DMS 273 (cell line): ENCODE measurements at regions not wholly inside any gene's neighbourhood (a gene's known extent, or its start where the extent isn't known, plus 50 kb on each side); places are given as distances from the start of the nearest gene placed in this dataset.

Experiments used
- DNase-seq: peaks from one replicate; lab custom pipeline; 2025; ENCODE audit not compliant: unreplicated experiment; lab: John Stamatoyannopoulos, UW

DNA sequence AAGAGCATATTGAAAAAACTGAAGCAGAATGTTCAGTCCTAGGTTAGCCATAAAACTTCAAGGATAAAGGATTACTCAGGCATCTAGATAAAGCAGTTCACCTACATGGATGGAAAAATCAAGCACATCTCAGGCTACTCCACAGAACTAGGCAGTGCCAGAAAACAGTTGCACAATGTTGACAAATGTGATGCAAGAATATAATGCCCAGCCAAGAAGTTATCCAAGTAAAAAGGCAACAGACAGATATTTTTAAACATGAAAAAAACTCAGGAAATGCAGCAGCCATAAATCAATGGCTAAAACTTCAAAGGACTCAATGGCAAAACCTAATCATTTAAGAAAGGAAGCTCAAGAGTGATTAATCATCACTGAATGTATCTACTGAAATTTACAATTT lies 456.0 kb upstream of the FAM241A start:
- no peak for DNase-seq

- no peak for DNase-seq
Observed at GRCh38 chr4:111689731-111690130, 455.5 kb upstream of the FAM241A start.

GRCh38 chr4:111693758-111694157 lies 451.5 kb upstream of the FAM241A start:
- DNase-seq = no peak

- no peak for DNase-seq
Observed at GRCh38 chr4:111695677-111696076, 449.6 kb upstream of the FAM241A start.

DNA sequence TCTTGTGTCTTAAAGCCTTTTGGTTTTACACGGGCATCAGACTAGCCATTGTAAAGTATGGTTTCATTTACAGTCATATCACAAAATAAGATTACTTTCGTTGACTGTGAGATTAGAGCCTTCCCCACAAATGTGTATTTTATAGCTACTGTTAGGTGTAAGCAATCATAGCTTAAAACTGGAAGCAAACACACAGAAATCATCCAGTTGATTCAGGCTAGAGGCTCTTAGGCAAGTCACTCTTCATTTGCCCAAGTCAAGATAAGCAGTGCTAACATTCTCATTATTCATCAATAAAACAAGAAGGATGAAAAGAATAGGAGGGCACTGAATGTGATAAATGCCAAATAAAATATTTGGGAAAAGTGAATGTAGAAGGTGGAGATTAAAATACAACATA lies 448.7 kb upstream of the FAM241A start:
- no peak for DNase-seq

DNA sequence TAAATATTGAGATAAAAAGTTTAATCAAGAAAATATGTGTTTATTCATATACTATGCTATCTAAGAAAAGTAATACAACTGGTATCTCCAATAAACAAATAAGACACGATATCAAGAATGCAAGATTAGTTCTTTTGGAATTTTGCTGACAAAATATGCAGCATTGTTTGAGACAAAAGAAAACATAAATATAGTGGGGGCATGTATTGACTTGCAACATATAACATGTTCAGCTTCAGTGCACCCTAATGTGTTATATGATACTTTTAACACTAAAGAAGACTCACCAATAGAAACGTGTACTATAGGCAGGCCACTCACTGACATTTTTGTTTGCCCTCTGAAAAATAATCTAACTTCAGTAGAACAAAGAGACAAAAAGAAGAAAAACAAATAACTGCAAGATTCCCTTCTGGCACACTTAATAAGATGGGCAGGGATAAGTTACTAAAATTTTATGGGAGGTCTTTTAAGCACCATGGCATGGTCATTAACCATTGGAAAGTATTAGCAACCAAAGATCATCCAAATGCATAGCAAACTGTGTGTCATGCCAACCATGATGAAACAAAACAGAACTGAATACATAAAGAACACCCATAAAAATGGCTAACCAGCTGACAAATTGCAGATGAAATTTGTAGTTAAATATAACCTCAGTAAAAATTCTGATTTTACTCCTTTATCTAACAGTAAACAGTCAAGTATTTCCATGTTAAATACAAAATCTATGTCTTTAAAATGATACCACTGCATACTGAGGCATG lies 447.9 kb upstream of the FAM241A start:
- DNase-seq = no peak

GRCh38 chr4:111698361-111698760 lies 446.9 kb upstream of the FAM241A start:
- DNase-seq = no peak

DNA sequence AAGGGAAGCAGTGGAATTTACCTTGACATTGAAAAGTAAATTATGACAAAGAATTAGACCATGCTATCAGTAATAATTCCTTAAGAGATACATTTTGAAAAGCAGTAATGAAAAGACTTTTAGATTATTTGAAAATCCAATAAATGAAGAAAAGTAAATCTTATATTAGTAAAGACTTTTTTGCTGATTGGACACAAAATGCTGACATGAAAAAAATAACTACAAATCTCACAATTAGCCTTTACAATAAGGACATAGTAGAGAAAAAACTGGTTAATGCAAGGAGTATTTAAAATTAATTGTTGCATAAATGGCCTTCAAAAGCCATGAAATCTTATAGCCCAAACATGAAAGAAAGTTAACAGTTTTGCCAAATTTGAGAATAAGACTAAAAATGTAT lies 446.1 kb upstream of the FAM241A start:
- DNase-seq = no peak

DNA sequence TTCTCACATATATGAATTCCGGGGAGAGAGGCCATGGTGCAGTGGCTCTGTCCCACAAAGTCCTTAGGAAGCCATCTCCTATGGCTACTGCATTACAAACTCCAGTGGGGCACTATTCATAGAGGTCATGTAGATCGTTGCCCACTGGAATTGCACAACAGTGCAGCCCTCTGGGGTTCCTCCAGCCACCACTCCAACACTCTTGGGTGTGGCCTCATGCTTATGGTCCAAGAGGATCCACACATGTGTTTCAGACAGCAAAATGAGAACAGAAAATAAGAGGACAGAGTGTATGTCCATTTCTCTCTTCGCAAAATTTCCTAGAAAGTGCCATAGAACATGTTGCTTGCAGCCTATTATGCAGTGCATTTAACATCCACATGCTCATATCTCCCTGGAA lies 444.2 kb upstream of the FAM241A start:
- no peak for DNase-seq

- no peak for DNase-seq
Observed at GRCh38 chr4:111707491-111707890, 437.8 kb upstream of the FAM241A start.

DNA sequence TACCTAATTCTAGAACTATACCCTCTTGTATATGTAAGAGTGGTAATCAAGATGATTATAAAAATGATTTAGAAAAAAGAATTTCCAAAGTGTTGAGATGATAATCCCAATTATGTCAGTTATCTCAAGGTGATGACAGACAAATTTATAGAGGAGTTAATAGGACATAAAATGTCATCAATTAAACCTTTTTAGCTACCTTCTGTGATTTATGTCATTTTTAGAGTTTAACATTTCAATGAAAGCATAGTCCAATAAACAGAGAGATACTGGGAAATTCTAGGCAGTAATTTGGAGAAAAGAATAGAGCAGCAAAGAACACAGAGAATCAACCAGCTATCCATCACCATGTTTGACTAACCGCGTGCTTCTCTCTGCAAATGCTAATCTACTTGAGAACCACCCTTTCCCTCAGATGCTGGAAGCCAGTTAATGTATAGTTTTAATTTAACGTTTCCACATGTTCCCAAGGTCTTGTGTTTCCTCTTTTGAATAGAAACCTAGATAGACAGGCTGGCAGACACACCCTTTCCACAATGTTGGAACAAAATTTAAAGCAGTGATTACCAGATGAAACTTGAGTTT lies 433.1 kb upstream of the FAM241A start:
- no peak for DNase-seq

DNA sequence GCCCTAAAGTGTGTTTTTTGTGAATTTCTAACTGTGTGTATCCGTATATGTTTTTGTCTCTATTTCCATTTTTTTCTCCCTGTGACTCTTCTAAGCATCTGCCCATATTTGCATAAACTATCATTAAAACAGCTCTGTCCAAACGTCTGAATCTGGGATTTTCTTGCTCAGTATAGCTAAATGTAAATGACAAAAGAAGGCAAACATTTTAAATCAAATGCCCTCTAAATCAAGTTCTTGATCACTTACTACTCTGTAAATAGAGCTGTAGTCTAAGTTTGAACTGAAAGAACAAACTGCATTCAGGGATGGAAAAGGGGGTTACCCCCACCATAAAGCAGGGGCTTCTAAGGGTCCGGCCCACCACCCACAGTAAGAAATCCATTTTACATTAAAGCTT lies 432.0 kb upstream of the FAM241A start:
- DNase-seq = no peak

- no peak for DNase-seq
Observed at GRCh38 chr4:111717921-111718320, 427.3 kb upstream of the FAM241A start.

DNA sequence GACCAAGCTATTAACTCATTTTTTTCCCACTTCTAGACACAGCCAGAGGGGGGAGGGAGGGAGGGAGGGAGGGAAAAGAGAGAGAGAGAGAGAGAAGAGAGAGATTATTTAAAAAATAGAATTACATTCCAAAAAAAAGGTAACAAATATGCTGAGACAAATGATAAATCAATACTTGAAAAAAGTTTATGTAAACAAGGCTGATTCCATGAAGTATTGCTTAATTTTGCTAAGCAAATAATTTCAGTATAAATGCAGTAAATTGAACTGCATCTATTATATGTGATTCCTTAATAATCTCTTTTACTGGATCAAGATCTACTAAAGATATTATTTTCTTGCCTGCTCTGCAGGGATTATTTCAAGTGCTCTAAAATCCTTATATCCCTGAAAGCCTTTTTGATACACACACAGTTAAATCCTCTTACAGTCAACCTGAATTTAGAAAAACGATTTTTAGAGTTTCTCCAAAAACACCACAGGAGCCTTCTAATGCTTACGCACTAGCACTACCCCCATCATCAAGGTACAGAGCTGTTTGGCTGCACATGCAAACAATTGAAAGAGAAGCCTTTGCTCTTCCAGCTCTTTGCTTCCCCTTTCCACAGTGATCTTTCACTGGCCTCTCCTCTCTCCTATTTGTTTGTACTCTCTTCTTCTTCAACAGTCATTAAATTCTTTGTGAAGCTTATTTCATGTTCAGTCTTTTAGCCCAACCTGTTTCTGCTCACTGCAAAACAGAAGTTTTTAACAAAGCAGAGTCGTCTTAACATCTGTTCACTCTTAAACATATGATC lies 426.3 kb upstream of the FAM241A start:
- no peak for DNase-seq

DNA sequence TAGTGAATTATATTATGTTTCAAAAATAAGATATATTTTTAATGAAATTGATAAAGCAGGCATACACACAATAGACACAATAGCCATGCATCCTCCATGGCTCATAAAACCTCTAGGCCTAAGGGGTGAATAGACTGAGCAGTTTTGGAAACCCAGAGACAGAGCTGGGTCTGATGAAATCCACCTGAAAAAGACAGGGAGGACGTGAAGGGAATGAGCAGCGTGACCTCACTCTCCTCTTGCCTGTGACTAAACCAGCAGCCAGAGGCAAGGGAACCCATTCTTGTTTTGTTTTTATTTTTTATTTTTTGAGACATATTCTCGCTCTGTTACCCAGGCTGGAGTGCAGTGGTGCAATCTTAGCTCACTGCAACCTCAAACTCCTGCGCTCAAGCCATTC lies 424.4 kb upstream of the FAM241A start:
- no peak for DNase-seq

GRCh38 chr4:111722213-111722720 lies 423.0 kb upstream of the FAM241A start:
- no peak for DNase-seq

GRCh38 chr4:111736516-111736915 lies 408.7 kb upstream of the FAM241A start:
- no peak for DNase-seq

DNA sequence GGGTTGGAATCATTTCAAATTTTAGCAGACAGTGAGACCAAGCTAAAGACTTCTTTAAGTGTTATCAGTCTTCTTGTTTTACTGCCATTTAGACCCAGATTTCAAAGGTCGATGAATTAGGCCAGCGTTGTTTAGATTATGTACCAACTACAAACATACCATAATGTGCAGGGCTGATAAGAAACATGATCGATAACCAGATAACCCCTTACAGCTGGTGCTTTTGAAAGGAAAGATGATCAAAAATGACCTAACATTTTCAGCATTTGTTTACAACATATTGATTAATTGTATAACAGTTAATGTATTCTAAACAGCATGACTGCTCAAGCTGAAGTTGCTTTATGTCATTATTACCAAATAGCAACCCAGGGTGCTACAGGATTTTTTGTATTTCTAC lies 400.4 kb upstream of the FAM241A start:
- DNase-seq = no peak

DNA sequence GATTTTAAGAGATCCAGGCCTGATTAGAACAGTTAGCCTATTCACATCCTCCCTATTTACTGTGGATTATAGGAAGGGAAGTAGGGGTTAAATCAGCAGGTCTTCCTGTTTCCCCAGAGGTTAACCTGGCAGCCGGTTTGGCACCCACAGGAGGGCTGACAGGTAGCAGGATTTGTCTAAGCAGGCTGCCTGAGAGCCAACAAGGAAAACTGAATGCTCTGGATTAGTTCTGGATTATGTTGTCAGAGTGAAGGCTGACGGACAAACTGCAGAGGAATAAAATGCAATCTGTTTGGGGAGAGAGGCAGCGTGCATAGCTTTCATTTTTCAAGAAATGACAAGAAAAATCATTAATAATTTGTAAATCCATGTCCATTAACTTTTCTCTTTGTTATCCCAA lies 397.1 kb upstream of the FAM241A start:
- DNase-seq = no peak

GRCh38 chr4:111754003-111754402 lies 391.3 kb upstream of the FAM241A start:
- no peak for DNase-seq

DNA sequence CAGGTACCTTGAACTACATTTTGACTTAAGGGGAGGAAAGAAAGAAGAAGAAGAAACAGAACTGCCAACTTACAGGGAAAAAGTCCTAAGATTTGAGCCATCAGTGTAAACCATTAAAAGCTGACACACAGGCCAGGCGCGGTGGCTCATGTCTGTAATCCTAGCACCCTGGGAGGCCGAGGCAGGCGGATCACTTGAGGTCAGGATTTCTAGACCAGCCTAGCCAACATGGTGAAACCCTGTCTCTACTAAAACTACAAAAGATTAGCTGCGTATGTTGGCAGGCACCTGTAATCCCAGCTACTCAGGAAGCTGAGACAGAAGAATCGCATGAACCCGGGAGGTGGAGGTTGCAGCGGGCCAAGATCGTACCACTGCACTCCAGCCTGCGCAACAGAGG lies 389.7 kb upstream of the FAM241A start:
- DNase-seq = no peak

DNA sequence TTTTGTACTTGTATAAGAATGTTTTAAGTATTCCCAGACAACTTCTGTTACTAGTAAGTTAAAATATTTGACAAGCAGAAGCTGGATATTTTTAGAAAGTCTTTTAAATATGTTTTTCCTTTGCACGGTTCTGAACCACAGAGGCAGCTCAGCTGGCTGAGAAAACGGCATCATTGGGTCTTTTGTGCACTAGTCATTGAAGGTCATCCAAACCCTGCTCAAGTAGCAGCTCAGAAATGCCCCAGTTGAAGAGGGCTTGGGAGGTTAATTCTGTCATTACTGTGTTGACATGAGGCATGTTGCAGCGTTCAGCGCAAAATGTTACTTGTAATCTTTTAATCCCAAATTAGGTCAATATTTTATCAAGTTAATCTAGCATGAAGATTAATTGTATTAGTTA lies 383.7 kb upstream of the FAM241A start:
- DNase-seq = no peak
